NCI-H2171 (cell line): ENCODE measurements at regions not wholly inside any gene's neighbourhood (a gene's known extent, or its start where the extent isn't known, plus 50 kb on each side); places are given as distances from the start of the nearest gene placed in this dataset.

Experiments used
- DNase-seq: peaks from one replicate; lab custom pipeline; 2025; lab: John Stamatoyannopoulos, UW

DNA sequence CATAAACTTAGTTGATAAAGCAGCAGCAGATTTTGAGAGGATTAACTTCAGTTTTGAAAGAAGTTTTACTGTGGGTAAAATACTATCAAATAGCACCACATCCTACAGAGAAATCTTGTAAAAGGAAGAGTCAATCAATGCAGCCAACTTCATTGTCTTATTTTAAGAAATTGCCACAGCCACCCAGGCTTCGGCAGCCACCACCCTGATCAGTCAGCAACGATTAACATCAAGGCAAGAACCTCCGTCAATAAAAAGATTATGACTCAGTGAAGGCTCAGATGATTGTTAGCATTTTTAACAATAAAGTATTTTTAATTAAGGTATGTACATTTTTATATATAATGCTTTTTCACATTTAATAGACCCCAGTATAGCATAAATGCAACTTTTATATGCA lies 122.3 kb upstream of the NR4A3 start:
- DNase-seq = no peak

DNA sequence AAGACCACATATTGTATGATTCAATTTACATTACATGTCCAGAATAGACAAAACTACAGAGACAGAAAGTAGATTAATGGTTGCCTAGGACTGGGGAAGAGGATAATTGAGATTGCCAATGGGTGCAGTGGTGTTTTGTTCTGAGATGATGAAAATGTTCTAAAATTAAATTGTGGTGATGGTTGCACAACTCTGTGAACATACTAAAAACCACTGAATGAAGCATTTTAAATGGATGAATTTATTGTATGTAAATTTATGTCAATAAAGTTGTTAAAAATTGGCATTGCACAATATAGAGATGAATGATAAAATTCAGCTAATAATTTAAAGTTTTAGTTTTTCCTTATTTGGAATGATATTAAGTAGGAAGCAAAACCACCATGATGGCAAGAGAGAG lies 109.5 kb upstream of the NR4A3 start:
- no peak for DNase-seq

DNA sequence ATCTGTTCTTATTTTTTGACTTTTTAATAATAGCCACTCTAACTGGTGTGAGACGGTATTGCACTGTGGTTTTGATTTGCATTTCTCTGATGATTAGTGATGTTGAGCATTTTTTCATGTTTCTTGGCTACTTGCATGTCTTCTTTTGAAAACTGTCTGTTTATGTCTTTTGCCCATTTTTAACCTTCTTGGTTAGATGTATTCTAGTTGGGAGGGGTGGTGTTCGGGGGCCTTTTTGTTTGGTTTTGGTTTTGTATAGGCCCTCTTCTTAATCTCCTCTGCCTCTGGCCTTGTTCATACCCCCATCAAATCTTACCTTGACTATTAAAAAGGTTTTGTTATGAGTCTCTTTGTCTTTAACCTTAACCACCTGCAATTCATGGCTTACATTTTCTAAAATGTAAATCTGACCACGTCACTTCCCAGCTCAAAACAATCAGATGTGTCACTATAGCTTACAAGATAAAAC lies 107.8 kb upstream of the NR4A3 start:
- DNase-seq = no peak

DNA sequence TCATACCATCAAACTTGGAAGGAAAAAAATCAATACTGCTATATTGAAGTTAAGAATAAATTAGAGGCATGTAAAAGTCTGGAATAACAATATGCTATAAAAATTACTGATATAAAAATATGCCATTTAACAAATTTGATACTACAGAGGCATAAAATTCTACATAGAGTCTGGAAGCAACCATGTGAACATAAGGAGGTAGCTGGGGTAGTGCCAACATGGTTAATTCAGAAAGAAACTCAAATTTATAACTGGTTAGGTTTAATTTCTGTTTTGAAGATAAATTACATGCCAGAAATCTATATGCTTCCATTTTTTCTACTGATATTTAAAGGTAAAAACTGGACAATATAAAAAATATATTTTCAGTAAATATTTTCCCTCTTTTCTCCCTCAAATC lies 103.1 kb upstream of the NR4A3 start:
- no peak for DNase-seq

DNA sequence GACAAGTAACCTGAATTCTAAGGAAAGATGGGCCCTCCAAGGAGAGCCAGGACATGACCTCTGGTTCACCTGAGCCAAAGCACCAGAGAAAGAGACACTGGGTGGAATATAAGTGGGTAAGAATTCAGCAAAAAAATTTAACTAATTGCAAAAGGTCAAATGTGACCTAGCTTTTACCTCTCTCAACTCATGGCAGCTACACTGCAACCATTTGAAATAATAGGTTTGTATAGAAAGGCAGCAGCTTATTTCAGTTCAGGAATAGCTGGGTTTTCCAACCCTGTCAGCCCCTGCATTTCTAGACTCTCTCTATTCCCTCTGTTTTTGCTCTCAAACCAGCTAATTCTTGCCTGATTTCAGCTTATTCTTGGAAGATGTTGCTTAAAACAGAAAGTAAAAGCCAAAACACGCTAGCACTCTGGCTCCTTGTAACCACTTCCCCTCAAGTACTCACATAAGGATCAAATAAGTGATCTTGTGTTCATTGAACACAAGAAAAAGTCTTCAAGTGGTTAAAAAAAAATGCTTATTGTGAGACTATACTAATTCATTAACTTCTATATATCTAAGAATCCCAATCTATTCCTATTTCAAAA lies 101.1 kb upstream of the NR4A3 start:
- DNase-seq = no peak

DNA sequence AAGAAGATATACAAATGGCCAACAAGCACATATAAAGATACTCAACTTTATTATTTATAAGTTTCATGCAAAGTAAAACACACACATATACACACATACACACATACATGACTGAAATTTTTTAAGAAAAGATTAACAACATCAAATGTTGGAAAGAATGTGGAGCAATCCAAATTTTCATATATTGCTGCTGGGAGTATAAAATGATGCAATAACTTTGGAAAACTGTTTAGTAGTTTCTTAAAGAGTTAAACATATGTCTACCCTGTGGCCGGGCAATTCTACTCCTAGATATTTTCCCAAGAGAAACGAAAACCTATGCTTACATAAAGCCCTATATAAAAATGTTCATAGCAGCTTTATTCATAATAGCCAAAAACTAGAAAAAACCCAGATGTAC lies 99.8 kb upstream of the NR4A3 start:
- no peak for DNase-seq

DNA sequence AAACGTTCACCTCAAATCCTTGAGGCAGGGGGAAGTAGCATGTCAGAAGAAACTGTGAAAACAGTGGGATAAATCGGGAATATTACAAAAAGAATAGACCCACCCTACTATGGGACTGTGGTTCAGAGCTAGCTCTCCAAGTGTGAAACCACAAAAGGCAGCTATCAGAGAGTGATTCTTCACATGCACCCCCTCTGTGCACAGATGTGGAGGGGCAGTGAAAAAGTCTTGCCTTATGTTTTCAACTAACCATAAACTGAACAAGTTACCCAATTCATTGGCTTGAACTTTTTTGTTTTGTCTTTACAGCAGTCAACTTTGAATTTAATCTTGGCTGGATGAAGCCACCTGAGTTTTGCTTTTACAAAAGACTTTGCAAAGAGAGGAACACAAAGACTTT lies 98.8 kb upstream of the NR4A3 start:
- no peak for DNase-seq

DNA sequence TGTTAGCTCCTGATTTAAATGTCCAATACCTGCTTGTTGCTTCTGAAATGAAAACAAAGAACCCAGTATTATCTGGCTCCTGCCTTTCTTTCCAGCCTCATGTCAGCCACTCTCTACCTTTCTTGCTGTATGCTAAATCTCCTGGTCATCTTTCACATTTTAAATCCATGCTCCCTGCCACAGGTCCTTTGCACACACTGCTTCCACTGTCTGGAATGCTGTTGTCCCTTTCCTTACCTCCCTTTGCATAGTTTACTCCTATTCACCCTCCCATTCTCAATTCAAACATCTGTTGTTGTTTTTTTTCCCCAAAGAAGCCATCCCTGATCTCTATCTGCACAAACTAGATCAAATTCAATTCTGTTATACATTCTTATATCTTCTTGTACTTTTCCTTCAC lies 97.0 kb upstream of the NR4A3 start:
- DNase-seq = no peak

DNA sequence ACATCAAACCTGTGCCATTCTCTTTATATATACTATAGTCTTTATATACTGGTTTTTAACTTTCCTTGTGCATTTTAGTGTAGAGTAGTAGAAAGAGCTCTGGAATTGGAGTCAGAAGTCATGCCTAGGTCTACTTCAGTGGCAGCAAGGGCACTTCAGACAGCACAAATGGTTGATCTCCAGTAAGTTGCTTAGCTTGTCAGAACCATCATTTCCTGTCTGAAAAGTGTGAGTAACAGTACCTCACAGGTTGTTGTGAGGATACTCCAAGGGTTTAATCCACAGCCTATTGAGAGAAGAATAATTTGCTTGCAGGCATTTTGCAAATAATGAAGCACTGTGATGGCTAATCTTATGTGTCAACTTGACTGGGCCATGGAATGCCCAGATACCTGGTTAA lies 95.8 kb upstream of the NR4A3 start:
- DNase-seq = no peak

DNA sequence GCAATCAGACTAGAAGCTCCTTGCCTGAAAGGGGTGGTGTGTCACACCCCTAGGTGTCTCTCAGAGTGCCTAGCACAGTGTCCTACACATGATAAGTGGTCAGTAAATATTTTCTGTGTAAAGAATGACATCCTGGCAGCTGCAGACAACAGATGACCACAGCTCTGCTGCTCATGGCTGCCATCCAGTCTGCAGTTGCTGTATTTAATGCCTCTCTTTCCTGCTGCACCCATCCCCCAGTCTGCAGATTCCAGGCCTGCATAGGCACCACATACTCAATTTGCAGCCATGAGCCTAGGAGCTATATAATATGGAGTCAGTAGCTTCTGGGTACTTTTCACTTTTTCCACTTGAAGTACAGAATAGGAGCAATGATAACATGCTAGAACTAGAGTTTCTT lies 94.9 kb upstream of the NR4A3 start:
- no peak for DNase-seq

DNA sequence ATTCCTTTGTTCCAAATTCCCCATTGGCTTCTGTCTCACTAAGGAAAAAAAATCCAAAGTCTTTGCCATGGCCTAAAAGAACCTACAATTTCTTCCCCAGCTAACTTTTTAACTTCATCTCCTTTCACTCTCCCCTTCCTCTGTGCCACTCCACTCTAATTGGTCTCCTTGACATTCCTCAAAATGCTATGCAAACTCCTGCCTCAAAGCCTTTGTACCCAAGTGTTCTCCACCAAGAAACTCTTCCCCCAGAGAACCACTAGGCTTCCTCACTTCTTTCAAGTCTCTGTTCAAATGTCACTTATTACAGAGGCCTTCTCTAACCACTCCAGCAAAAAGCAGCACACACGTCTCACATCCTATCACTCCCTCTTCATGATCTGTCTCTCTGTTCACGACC lies 91.6 kb upstream of the NR4A3 start:
- DNase-seq = no peak

DNA sequence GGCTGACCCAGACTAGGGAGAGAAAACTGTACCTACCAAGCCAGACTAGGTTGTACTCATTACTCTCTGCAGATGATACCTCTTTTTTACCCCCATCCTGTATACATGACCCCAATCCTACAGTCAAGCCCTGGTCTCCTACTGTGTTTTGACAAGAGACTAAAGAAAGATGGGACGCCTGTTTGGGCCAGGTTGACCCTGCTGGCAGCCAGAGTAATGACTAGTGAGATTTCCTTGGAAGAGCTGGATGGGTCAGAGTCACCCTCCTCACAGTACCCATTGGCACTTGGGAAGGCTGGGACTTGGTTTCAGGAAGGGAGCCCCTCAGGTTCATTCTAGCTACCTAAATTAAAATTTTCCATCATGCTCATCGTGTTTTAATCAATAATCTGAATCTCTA lies 89.7 kb upstream of the NR4A3 start:
- no peak for DNase-seq

DNA sequence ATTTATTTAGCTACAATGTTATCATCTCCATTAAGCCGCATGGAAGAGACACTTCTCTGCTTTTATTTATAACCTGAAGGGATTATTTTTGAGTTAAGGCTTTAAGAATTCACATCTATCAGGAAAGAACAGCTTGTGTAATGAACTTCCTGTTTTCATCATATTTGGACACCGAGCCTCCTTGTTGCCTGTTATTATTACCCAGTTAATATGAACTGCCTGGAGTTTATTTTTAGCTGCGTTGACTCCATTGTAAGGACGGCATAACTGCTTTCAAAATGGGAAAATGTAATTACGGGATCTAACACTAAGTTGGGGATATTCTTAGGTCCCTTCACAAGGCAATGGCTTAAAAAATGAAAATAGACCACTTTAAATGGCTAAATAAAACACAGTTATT lies 89.0 kb upstream of the NR4A3 start:
- no peak for DNase-seq

DNA sequence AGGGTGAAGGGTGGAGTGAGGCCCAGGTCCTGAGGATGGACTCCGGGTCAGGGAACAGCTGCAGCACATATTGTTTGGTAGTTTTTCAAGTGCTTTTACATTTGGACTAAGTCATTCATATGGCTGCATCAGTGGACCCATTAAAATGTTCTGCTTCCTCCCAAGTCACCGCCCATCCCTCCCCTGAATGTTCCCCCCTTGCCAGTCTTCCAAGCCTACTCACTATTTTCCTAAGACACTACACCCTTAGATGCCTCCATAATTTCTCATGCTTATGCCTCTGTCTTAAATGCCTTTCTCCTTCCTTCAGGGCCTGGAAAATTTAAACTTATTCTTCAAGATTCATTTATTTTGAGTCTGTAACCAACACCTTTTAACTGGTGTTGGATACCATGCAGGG lies 86.6 kb upstream of the NR4A3 start:
- no peak for DNase-seq

DNA sequence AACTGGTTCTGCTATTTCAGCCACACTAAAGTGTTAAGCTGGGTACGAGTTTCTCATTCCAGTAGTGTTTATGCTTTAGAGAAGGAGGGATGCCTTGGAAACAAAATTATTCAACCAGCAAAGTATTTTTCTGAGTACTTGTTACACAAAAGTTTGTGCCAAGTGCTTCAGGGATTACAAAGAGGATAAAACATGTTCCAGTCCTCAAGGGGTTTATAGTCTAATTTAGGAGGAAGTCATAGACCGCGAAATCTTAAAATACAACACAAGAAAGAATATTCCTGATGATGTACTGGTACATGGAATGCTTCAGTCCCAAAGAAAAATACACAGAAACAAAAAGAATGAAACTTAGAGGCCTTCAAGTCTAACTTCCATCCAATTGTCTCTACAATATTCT lies 85.4 kb upstream of the NR4A3 start:
- DNase-seq = no peak

DNA sequence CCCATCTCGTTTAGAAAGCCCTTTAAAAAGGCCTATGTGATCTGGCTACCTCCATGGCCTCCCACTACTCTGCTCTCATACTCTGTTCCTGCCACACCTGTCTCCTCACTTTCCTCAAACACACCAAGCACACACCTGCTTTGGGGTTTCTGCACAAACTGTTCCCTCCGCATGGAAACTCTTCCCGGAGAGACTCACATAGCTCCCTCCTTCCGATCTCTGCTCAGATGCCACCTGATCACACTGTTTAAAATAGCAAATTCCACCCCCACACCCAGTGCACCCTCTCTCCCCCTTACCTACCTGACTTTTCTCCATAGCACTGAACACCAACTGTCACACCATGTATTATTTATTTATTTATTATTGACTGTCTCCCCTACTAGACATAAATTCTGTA lies 84.0 kb upstream of the NR4A3 start:
- DNase-seq = no peak

DNA sequence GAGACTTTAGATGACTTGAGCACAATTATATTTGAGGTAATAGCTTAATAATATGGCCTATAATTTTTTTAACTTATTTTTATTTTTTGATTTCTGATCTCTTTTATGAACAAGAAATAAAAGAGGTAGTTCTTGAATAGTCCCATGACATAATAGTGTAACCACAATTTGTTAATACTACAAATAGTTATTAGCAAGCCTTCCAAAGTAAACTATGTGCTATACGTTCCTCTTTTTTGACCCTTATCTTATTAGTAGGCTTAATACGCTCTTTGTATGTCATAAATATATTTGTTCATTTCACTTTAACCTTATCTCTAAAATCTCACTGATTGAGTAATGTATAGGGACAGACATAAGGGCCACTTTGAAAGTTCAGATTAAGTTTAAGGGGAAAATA lies 78.7 kb upstream of the NR4A3 start:
- no peak for DNase-seq

DNA sequence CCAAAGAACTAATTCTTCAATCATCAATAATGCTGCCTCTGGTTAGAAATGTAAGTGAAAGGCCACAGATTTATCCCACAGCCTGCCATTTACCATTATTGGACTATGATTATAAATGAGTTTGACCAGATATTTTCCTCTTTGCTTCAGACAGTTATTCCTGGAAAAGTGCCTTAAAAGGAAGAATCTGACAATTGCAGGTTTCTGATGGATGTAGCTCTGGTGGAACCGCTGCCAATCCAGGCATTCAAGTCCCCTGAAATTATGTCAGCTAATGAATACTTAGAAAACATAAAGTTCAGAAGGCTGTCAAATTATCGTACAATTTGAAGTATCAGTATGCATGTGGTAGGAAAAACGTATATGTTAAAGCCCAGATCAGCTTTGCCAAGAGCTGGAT lies 78.2 kb upstream of the NR4A3 start:
- no peak for DNase-seq

DNA sequence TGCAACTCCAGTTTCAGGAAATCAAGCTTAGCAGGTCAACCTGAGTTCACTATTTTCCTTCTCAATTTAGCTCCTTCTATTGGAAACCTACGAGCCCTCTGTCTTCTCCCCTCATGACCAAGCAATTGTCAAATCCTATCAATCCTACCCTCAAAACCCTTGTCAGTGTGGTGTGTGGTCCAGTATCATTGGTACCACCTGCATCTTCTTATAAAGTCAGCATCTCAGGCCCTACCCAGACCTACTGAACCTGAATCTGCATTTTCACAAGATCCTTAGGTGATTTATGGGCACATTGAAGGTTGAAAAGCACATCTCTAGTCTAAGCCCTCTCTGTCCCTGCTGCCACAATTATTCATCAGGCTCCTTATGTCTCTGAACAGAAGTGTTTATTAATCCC lies 77.6 kb upstream of the NR4A3 start:
- no peak for DNase-seq

DNA sequence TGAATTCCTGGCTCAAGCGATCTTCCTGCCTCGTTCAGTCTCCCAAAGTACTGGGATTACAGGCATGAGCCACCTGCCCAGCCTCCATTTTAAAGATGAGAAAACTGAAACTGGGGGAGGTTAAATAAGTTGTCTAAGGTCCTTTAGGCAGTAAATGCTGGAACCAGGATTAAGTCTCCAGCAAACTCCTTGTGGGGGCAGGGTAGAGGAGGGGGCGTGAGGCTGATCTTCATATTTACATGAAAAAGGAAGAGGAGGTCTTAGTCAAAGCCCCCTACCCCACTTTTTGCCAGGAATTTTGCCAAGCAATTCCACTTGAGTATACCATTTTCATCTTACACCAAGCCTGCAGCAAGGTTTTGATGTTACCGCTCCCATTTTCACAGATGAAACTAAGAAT lies 76.6 kb upstream of the NR4A3 start:
- DNase-seq = no peak

DNA sequence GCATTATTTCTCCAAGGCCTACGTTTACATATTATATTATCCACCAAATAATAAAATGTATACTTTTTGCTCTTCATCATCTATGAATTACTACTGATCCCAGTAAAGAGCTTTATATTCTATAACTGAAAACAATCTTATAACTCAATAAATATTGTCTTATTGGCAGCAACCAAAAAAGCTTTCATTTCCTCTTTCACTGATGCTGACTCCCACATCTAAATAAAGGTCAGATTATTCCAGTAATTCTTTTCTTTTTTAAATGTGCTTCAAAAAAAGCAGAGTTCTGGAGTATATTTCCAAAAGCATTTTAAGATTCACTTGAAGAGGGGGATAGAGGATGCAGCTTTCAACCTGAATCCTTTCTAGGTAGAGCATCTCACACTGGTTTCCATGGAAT lies 75.3 kb upstream of the NR4A3 start:
- DNase-seq = no peak

DNA sequence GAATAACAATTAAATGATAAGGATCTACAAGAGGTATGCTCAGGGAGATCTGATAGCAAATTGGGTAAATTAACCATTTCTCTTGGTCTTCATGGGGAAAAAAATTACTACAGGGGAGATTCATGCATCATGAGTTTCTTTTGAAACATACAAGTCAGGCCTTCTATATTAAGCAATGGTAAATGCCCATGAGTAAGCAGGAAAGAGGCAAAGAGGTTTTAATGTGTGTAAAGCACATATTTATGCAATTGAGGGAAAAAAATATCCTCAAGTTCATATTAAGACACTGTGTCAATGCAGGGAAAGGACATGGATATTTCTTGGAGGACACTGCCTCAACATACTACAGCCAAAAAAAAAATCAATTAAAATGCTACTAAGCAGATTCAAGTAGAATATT lies 73.4 kb upstream of the NR4A3 start:
- DNase-seq = no peak

DNA sequence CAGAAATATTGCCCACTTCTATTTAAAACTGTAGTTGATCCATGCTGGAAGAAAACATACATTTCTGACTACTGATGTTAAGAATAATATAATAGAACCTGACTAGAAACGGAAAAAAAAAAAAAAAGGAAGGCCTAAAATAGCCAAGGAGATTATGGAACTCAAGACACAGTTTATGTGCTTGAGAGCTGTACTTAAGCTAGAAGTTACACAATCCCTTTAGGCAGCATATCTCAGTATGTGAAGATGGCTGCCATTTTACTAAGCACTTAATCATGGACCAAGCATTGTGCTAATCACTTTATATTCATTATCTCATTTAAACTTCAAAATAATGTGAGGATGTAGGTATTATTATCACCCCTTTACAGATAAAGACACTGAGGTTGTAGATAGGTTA lies 73.0 kb upstream of the NR4A3 start:
- no peak for DNase-seq

DNA sequence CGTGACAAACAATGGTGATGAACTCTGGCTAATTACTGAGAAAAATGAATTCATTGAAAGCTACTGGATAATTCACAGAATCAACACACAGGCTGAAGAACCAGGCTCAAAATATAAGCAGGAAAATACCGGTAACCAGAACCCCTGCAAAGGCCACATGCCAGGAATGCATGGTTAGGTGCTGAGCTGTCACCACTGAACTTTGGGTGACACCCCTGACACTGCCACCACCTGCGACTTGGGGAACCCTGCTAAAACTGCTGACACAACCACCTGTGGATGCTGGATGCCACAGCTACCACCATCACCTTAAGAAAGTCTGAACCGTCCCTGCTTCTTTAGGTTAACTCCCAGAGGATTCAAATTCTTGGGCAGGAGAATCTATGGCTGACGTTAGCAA lies 72.0 kb upstream of the NR4A3 start:
- DNase-seq = no peak

DNA sequence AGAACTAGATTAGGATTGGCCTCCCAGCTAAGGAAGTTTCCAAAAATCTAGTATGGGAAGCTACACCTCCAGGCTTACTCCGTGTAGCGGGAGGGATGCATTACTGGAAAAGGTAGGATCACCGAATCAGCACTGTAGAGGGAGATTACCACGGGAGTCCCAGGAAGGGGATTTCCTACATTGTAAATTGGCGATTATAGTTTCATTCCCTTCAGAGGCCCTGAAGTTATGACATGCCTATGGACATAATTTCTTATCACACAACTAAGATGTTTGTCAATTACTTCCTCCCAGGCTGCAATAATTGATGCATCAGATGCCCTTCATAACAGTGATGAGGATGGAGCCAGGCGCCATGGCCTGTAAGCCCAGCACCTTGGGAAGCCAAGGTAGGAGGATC lies 71.2 kb upstream of the NR4A3 start:
- no peak for DNase-seq
